ENCODE measurements at regions not wholly inside any gene's neighbourhood (a gene's known extent, or its start where the extent isn't known, plus 50 kb on each side); places are given as distances from the start of the nearest gene placed in this dataset.
A peak's percentile ranks its signal among the peaks of the same experiment; 100 is the strongest.

- H3K27me3 Mint-ChIP-seq = peaks cover 3% of the 10 kb centered on the region
- no peaks in the 10 kb centered on the region for H3K36me3 Mint-ChIP-seq
- H3K27ac Mint-ChIP-seq = no peak overlapping the region
- no peaks in the 10 kb centered on the region for H3K4me1 Mint-ChIP-seq
- H3K9me3 Mint-ChIP-seq = peaks cover 4 to 8% (median 7%) of the 10 kb centered on the region in 3 donors
- H3K4me3 Mint-ChIP-seq = no peak overlapping the region
Observed at GRCh38 chr14:51533160-51533559, 118.5 kb upstream of the FRMD6 start.

DNA sequence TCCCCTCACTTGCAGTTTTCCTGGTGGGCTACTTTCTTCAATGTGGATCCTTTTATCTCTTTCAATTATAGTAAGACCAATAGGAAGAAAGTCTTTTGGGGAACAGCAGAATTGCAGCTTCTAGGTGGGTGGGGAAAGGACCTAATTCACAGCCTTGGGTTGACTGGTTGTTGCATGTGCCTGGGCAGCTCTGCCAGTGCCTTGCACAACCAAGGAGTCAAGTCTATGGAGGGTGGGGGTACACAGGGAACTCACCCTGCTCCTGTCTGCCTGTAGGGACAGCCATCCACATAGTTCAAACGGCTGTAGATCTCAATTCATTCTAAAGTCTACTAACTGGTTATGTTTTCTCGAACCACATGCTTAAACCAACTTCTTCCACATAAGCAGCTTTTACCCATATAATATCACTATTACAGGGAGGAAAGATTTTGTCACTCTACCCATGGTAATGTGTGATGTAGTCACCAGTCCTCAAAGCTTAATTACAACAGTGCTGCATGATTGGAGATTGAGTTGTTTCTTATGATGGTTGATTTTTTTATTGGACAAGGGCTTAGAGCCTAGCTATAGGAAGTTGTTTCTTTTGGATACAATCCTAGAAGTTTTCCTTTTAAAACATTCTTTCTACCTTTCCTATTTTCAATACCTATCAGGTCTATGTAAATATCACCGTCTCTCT is 117.7 kb upstream of the FRMD6 start:
- Mint-ChIP-seq H3K9me3 (peaks cover 4 to 8% (median 7%) of the 10 kb centered on the region in 3 donors), H3K4me1 (no peaks in the 10 kb centered on the region), H3K27ac (no peak overlapping the region), H3K4me3 (no peak overlapping the region), H3K27me3 (peaks cover 4% of the 10 kb centered on the region), H3K36me3 (no peaks in the 10 kb centered on the region)

- Mint-ChIP-seq H3K9me3 (peaks cover 4 to 8% (median 7%) of the 10 kb centered on the region in 3 donors), H3K27me3 (peaks cover 5% of the 10 kb centered on the region), H3K4me3 (no peak overlapping the region), H3K27ac (no peak overlapping the region), H3K36me3 (no peaks in the 10 kb centered on the region), H3K4me1 (no peaks in the 10 kb centered on the region)
Observed at GRCh38 chr14:51534610-51535011, 117.1 kb upstream of the FRMD6 start.

- H3K27ac Mint-ChIP-seq = no peak overlapping the region
- peaks cover 5% of the 10 kb centered on the region for H3K27me3 Mint-ChIP-seq
- peaks cover 4 to 8% (median 7%) of the 10 kb centered on the region in 3 donors for H3K9me3 Mint-ChIP-seq
- no peak overlapping the region for H3K4me3 Mint-ChIP-seq
- H3K4me1 Mint-ChIP-seq = no peaks in the 10 kb centered on the region
- H3K36me3 Mint-ChIP-seq = no peaks in the 10 kb centered on the region
Observed at GRCh38 chr14:51535443-51536044, 116.2 kb upstream of the FRMD6 start.

- Mint-ChIP-seq H3K9me3 (peaks cover 4 to 8% (median 7%) of the 10 kb centered on the region in 3 donors), H3K27me3 (peaks cover 4% of the 10 kb centered on the region), H3K4me3 (no peak overlapping the region), H3K36me3 (no peaks in the 10 kb centered on the region), H3K4me1 (no peaks in the 10 kb centered on the region), H3K27ac (no peak overlapping the region)
Observed at GRCh38 chr14:51538973-51539372, 112.7 kb upstream of the FRMD6 start.

GRCh38 chr14:51539571-51540037 is 112.1 kb upstream of the FRMD6 start:
- H3K36me3 Mint-ChIP-seq = no peaks in the 10 kb centered on the region
- H3K4me1 Mint-ChIP-seq = no peaks in the 10 kb centered on the region
- no peak overlapping the region for H3K27ac Mint-ChIP-seq
- peaks cover 4 to 8% (median 7%) of the 10 kb centered on the region in 3 donors for H3K9me3 Mint-ChIP-seq
- no peak overlapping the region for H3K4me3 Mint-ChIP-seq
- peaks cover 4% of the 10 kb centered on the region for H3K27me3 Mint-ChIP-seq

DNA sequence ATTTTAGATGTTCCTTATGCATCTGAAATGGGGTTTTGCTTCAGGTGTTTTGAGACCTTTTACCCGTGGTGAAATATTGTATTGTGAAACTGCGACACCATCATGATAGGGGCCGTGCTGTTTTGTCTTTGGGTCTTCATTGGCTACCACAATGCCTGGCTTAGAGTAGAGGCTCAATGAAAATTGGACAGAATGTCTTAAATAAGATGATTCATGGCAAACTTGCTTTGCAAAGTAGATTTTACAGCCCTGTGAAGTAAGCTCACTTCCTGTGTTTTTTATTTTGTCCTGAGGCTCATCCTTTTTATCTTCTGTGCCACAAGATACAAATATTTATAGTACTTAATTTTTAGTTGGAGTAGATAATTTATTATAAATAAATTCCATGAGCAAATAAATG is 111.3 kb upstream of the FRMD6 start:
- Mint-ChIP-seq H3K9me3 (peaks cover 4 to 8% (median 4%) of the 10 kb centered on the region in 3 donors), H3K36me3 (no peaks in the 10 kb centered on the region), H3K4me3 (no peak overlapping the region), H3K27me3 (peaks cover 2% of the 10 kb centered on the region), H3K27ac (no peak overlapping the region), H3K4me1 (no peaks in the 10 kb centered on the region)

GRCh38 chr14:51544471-51544870 is 107.2 kb upstream of the FRMD6 start:
- H3K27me3 Mint-ChIP-seq = peaks cover 3% of the 10 kb centered on the region
- H3K36me3 Mint-ChIP-seq = no peaks in the 10 kb centered on the region
- H3K4me3 Mint-ChIP-seq = no peak overlapping the region
- H3K9me3 Mint-ChIP-seq = peaks cover 0 to 2% (median 0%) of the 10 kb centered on the region in 3 donors
- H3K4me1 Mint-ChIP-seq = peaks cover 0 to 2% (median 0%) of the 10 kb centered on the region in 3 donors
- no peak overlapping the region for H3K27ac Mint-ChIP-seq

DNA sequence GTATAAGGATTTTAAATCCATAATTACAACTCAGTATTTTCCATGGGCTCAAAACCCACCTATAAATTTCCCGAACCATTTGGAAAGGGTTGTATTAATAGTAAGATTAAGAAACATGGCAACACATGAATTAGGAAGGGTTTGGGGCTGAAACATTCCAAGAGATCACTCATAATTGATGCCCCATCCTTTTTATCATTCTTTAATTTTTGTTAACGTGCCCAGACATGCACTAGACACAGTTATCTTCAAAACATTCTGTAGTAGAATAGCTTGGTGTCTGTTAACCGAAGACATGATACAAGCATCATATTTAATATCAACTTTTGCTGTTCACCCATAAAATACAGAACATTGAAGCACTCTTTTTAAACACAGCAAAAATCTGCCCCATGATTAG is 106.8 kb upstream of the FRMD6 start:
- H3K27me3 Mint-ChIP-seq = peaks cover 3% of the 10 kb centered on the region

DNA sequence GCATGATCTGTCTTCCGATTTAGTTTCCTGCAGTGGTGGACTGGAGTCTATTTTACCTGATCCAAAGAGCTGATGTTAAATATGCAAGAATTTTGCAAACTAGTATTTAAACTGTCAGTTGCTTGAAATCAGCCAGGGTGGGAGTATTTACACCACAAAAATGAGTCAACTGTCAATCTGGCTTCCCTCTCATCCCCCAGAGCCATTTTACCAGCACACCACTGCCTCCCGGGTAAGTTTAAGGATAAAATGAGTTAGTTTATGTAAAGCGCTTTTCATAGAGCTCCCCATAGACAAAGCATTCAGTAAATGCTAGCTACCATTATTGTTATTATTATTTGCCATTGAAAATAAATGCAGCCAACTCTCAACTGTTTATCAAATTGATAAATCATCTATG is 106.3 kb upstream of the FRMD6 start:
- Mint-ChIP-seq H3K4me1 (peaks cover 0 to 2% (median 0%) of the 10 kb centered on the region in 3 donors), H3K4me3 (no peak overlapping the region), H3K27me3 (peaks cover 4% of the 10 kb centered on the region), H3K36me3 (no peaks in the 10 kb centered on the region), H3K9me3 (peaks cover 0 to 2% (median 0%) of the 10 kb centered on the region in 3 donors), H3K27ac (no peak overlapping the region)

More for the DNA sequence above, 106.8 kb upstream of the FRMD6 start:
- Mint-ChIP-seq H3K4me1 (peaks cover 0 to 2% (median 0%) of the 10 kb centered on the region in 3 donors), H3K36me3 (no peaks in the 10 kb centered on the region), H3K4me3 (no peak overlapping the region), H3K27ac (no peak overlapping the region), H3K9me3 (peaks cover 0 to 2% (median 0%) of the 10 kb centered on the region in 3 donors)

GRCh38 chr14:51546099-51546498 is 105.6 kb upstream of the FRMD6 start:
- H3K4me3 Mint-ChIP-seq = no peak overlapping the region
- H3K9me3 Mint-ChIP-seq = peaks cover 0 to 2% (median 0%) of the 10 kb centered on the region in 3 donors
- H3K27ac Mint-ChIP-seq = no peak overlapping the region
- peaks cover 0 to 2% (median 0%) of the 10 kb centered on the region in 3 donors for H3K4me1 Mint-ChIP-seq
- H3K27me3 Mint-ChIP-seq = peaks cover 4% of the 10 kb centered on the region
- H3K36me3 Mint-ChIP-seq = no peaks in the 10 kb centered on the region

- Mint-ChIP-seq H3K4me1 (peaks cover 0 to 2% (median 0%) of the 10 kb centered on the region in 3 donors), H3K36me3 (no peaks in the 10 kb centered on the region), H3K27me3 (peaks cover 4% of the 10 kb centered on the region), H3K9me3 (peaks cover 0 to 2% (median 0%) of the 10 kb centered on the region in 3 donors), H3K4me3 (no peak overlapping the region), H3K27ac (peak overlapping the region in 1 of 3 donors; percentile 57)
Observed at GRCh38 chr14:51546603-51547258, 105.0 kb upstream of the FRMD6 start.

DNA sequence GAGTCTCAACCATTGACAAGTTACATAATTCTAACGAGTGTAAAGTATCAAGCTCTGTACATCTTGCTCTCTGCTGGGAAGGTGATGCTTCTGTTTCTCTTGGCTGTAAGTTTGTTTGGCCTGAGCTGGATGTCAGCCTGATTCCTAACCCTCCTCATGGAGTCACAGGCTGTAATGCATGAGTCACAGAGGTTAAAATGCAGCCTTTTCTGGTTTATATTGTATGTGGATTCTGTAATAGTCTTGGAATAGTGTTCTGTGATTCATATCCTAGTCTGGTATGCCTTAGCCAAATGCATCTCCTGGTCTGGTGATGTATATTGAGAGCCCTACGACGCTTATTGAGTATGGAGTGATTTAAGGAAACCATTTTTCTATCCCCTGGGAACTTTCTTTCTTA is 104.5 kb upstream of the FRMD6 start:
- no peaks in the 10 kb centered on the region for H3K36me3 Mint-ChIP-seq
- peaks cover 0 to 2% (median 0%) of the 10 kb centered on the region in 3 donors for H3K4me1 Mint-ChIP-seq
- no peak overlapping the region for H3K27ac Mint-ChIP-seq
- H3K27me3 Mint-ChIP-seq = peaks cover 4% of the 10 kb centered on the region
- no peak overlapping the region for H3K4me3 Mint-ChIP-seq
- peaks cover 0 to 2% (median 0%) of the 10 kb centered on the region in 3 donors for H3K9me3 Mint-ChIP-seq

- Mint-ChIP-seq H3K4me1 (peaks cover 0 to 2% (median 0%) of the 10 kb centered on the region in 3 donors), H3K27ac (no peak overlapping the region), H3K36me3 (no peaks in the 10 kb centered on the region), H3K4me3 (no peak overlapping the region), H3K27me3 (peaks cover 4% of the 10 kb centered on the region), H3K9me3 (peaks cover 0 to 2% (median 0%) of the 10 kb centered on the region in 3 donors)
Observed at GRCh38 chr14:51547701-51548100, 104.0 kb upstream of the FRMD6 start.

DNA sequence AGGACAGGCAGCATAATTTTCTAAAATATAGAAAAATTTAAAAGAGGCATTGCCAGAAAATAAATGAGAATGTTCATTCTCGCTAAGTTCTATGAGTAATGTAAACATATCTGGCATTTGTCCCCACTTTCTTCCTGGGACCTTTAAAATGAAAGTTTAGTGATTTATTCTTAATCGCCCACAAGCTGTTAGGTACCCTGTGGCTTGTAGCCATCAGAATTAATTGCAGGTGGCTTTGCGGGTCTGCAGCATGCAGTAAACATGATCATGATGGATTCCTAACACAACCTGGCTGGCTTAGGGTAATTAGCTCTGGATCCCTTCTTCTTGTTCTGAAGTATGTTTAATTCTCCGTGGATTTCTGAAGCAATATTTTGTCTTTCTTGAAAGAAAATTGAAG is 103.5 kb upstream of the FRMD6 start:
- H3K27me3 Mint-ChIP-seq = peaks cover 4% of the 10 kb centered on the region
- no peak overlapping the region for H3K4me3 Mint-ChIP-seq
- no peaks in the 10 kb centered on the region for H3K36me3 Mint-ChIP-seq
- peaks cover 0 to 2% (median 0%) of the 10 kb centered on the region in 3 donors for H3K4me1 Mint-ChIP-seq
- H3K27ac Mint-ChIP-seq = no peak overlapping the region
- peaks cover 0 to 2% (median 0%) of the 10 kb centered on the region in 3 donors for H3K9me3 Mint-ChIP-seq

All from IgD-negative memory B cell (primary cell).